SW480 (cell line): ENCODE measurements at regions not wholly inside any gene's neighbourhood (a gene's known extent, or its start where the extent isn't known, plus 50 kb on each side); places are given as distances from the start of the nearest gene placed in this dataset.
A peak's percentile ranks its signal among the peaks of the same experiment; 100 is the strongest.
"Not testable (repeated sequence)": the region's sequence is repeated elsewhere in the genome, so short reads cannot be mapped to it uniquely, and the experiment has no call there.

Experiments used
- DNase-seq: peaks from one replicate; pipeline ENCODE4 v3.0.0-alpha.2; 2016; ENCODE audit warnings: low spot score

DNA sequence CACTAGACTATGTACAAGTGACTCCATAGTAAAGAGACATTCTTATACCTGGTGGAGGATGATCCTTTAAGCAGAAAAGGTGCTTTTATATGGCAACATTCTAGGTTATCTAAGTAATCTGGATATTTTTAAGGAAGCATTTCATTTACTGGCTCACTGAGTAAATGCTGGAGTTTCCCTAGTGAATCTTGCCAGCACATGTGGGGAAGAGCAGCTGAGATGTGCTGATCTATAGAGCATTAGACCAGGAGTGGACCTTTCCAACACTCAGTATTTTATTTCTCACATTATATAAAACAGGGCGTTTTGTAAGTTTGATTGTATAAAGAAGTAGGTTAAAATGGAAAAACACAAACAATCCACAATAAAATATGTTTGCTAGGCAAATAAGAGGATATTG lies 478.5 kb downstream of the ATP23 start:
- DNase-seq = no peak

DNA sequence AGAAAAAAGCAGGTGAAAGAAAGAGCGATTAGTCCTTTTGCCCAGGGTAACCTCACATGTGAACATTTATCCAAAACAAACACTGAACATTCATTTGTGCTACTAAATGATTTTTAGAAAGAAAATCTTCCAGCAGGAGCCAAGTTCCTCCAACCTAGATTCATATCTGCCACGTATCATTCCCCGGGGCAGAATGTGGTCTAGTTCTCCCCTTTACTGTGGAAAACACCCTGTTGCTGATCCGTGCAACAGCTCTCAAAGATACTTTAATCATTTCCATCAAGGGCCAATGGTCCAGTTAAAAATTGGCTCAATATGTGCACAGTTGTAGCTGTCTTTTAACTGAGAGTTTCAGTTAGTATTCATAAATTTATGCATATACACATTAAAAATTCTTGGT lies 479.1 kb downstream of the ATP23 start:
- DNase-seq = no peak

DNA sequence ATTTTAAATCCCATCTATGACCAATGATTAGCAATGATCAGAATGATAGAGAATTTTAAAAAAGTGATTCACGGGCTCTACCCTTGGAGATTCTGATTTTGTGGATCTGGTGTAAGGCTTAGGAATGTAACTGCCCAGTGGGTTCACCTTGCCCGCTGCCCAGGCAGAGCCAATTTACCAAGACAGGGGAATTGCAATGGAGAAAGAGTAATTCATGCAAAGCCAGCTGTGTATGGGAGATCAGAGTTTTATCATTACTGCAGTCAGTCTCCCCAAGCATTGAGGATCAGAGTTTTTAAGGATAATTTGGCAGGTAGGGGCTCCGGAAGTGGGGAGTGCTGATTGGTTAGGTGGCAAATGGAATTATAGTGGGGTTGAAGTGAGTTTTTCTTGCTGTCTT lies 480.6 kb downstream of the ATP23 start:
- DNase-seq = no peak

DNA sequence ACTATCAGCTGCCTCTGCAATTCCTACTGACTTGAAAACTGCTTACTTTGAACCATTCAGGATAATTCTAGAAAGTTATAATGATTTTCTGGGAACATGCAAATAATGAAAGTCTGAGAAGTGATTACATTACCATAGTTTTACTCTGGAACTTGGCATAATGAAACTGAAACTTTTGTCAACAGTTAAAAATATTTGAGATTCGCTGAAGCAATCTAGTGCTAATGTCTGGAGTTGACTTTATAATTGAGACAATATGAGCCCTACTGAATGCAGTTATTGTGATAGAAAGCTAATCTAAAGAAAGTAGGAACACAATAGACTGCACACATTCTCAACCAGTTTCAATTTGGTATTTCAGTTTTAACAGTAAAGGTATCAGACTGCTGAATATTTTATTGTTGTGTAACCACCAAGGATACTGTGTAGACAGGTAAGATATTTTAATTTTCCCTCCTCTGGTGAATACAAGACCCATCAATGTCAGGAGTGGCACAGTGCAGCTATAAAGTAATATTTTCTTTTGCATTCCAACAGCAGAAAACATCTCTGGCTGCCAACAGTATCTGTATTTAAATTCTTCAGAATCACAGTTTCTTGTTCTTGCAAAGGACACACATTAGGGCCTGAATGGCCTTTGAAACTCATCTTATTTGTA lies 483.5 kb downstream of the ATP23 start:
- DNase-seq = no peak

DNA sequence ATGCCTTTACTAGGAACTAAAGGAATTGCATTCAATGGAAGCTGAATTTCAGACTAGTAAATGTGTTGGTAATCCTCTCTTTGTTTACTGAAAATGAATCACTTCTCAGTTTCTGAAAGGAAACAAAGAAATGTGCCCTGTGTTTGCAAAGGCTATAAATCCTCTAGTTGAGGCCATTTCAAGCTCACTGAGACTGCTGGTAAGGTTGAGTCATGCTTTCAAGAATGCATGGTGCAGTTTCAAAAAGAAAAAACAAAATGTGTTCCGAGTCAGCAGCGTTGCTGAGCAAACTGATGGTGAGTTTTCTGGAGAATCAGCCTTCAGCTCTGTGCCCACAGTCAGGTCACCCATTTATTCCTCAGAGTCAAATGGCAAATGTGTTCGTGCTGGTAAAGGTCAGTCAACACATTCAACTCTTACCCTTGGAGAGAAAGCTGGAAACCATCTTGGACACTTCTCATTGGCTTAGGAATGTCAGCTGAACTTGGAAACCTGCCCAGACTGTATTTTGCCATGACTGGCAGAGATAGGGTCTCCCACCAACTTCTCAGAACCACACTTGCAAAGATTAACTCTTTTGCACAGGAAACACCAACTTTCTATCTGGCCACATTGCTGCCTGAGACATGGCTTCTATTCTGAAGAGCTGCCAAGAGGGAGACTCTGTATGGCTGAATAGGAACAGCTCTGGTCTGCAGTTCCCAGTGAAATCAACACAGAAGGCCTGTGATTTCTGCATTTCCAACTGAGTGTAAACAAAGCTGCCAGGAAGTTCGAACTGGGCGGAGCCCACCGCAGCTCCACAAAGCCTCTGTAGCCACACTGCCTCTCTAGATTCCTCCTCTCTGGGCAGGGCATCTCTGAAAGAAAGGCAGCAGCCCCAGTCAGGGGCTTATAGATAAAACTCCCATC lies 484.4 kb downstream of the ATP23 start:
- peak; percentile 45 for DNase-seq

DNA sequence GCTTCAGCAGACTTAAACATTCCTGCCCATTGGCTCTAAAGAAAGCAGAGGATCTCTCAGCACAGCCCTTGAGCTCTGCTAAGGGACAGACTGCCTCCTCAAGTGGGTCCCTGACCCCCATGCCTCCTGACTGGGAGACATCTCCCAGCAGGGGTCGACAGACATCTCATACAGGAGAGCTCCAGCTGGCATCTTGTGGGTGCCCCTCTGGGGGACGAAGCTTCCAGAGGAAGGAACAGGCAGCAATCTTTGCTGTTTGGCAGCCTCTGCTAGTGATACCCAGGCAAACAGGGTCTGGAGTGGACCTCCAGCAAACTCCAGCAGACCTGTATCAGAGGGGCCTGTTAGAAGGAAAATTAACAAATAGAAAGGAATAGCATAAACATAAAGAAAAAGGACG lies 485.1 kb downstream of the ATP23 start:
- DNase-seq = not testable (repeated sequence)

DNA sequence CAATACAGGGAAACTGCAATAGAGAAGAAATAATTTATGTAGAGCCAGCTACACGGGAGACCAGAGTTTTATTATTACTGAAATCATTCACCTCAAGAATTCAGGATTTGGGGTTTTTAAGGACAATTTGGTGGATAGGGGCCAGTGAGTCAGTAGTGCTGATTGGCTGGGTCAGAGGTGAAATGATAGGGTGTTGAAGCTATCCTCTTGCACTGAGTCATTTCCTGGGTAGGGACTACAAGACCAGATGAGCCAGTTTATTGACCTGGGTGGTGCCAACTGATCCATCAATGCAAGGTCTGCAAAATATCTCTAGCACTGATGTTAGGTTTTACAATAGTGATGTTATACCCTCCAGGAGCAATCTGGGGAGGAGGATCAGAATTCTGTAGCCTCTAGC lies 486.3 kb downstream of the LRIG3 start:
- DNase-seq = no peak

DNA sequence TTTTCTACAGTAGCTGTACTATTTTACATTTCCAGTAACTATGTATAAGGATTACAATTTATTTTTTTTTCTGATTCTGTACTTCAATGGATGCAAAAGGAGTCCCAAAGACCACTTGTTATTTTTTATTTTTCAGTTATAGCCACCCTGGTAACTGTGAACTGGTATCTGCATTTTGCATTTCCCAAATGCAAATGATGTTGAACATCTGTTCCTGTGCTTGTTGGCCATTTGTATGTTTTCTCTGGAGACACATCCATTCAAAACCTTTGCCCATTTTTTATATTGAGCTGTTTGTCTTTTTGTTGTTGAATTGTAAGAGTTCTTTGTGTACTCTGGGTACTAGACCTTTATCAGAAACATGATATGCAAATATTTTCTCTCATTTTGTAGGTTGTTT lies 485.6 kb downstream of the LRIG3 start:
- no peak for DNase-seq

DNA sequence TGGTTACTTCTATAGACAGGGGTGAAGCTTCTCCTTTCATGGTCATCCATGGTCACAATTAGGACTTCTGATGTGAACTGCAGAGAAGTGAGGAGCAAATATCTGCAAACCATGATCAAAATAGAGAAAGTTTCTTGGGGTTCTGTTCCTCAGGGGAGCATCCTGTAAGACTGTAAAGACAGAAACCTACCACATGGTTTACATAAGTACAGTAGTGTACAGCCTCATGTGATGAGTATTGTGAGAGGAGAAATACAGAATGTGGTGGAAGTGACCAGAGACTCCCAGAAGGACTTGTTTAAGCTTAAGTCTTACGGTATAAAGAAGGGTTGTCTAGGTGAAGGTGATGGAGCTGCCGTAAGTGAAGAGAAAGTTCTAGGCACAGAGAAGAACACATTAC lies 484.7 kb downstream of the LRIG3 start:
- no peak for DNase-seq

DNA sequence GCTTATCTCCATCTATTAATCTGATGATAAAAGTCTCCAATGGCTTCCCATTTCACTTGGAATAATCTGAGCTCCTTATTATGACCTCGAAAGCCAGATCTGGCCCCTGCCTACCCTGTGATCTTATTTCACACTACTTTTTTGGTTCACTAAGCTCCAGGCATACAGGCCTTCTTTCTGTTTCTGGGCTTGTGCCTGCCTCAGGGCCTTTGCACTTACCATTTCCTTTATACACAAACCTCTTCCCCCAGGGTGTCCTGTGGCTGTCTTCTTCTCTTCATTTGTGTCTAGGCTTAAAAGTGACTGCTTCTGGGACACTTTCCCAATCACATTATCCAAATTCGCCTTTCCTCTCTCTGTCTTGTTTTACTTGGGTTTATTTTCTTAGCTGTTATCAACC lies 478.8 kb downstream of the LRIG3 start:
- no peak for DNase-seq

DNA sequence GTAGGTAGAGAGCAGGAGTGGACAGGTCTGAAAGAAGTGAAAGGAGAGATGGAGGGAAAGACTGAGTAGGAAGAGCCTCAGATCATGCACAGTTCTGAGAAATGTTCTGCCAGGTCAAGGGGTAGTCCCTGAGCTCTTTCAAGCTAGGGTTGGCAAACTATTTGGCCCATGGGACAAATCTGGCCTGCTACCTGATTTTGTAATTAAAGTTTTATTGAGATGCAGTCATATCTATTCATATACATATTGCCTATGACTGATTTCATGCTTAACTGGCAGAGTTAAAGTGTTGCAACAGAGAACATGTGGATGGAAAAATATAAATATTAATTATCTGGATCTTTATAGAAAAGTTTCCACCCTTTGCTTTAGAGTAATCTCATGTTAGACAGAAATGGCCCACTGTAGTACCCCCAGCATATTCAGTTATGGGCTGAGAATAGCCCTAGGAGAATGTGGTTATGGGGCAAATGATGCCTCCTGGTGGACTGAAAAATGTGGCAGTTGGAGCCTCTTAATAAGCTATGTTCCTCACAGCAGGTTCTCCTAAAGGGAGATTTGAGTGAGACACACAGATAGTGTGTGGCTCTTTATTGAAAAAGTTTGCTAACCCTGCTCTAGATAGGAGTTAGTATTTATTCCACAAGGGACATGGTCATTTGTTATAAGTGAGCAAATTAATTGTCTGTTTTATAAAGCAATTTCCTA lies 476.9 kb downstream of the LRIG3 start:
- no peak for DNase-seq

DNA sequence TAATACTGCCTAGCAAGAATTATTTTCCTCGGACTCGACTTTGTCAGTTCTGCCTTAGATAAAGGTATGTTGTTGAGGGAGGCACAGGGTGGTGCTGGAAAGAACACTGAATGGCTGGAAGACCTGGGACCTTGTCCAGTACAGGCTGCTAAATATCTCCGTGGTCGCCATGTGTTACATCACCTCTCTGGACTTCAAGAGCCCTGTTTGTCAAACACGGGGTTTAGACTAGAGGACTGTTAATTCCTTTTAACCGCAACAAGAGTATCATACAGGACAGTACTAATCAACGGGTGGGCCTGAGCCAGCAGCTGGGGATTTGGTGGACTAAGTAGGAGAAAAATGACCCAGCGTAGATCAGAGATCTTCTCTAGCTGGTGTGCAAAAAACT lies 476.3 kb downstream of the LRIG3 start:
- DNase-seq = no peak

DNA sequence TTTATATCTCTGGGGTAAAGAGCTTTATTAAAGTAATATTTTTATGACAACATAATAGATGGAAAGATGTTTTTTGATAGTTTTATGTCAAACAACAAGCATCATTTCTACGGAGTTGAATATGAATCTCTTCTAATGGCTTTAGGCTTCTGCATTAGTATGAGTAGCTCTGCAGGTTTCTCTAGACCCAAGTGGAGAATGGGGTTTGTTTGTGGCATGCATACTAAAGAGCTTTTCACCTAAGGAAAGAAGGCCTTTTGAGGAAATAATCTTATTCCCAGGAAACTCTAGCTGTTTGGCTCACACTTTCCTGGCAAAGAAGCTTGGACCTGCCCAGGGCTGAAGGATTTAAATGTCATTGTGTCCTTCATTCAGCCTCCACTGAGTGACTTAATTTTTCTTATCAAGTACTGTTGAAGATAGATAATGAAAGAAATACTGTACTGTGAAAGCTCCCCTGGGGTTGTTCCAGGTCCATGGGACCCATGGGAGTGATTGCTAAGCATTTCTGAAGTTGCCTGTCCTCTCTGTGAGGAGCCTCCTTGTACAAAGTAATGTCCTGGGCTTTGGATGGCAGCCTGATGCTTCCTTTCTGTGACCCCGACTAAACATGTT lies 469.3 kb downstream of the LRIG3 start:
- no peak for DNase-seq

DNA sequence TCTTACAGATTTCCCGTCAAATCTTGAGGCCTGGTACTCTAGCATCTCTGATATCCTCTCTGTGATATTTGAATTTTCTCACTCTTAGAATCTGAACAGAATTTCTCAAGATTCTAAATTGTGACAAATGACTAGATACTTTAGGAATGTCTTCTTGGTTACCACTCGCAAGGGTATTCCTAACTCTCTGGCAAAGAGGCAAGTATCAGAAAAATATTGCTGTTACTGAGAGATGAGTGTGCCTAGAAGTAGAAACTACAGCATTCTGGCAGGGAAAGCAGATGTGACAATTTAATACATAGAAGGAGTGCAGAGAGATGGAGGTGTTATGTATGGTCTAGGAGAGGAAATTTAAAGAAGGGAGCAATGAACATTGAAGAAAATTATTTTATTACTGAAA lies 467.8 kb downstream of the LRIG3 start:
- no peak for DNase-seq

DNA sequence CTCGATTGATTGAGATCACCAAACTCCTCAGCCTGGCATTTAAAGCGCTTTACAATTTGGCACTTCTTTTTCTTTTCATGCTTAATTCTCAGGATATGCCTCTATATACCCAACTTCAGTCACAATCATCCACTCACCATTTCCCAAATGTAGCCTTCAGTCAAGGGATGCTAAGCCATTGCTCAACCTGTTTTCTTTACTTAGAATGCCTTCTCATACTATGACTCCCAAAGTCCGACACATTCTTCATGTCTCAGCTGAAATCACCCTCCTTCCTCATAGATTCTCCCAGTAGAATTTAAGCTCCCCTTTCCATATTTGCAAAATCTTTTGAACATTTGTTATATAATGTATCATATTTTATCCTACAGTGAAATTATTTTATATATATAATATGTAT lies 467.0 kb downstream of the LRIG3 start:
- no peak for DNase-seq

DNA sequence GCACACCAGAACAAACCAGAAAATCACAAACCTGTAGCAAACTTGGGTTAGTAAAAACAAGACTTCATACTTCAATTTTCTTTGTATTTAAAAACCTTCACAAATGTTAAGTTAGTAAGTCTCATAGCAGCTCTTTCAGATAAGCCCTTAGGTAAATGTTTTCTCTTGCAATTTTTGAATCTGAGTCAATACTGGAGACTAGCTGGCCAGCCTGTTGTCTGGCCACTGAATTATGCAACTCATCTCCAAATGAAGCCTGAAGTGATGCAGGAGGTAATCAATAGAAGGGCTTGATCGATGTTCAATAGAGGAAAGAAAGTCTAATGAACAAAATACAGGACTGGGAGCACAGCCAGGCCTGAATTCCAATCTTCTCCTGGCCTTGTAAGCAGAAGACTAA lies 465.2 kb downstream of the LRIG3 start:
- no peak for DNase-seq

DNA sequence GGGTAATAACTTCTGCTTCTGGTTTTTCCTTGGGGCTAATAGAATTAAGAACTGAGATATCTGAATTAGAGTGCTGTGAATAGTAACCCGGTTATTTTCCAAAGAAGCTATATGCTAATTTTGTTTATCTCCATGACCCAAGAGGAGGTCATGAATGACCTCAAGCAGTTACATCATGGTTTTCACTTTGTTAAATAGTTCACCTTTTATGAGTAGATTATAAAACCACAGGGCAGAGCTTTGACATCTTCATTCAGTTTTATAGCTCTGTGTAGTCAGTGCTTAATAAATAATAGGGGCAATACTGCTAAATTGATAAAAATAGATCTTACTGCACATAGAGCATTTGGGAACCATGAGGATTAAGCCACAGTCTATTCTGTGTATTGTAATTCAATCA lies 462.2 kb downstream of the LRIG3 start:
- DNase-seq = no peak

DNA sequence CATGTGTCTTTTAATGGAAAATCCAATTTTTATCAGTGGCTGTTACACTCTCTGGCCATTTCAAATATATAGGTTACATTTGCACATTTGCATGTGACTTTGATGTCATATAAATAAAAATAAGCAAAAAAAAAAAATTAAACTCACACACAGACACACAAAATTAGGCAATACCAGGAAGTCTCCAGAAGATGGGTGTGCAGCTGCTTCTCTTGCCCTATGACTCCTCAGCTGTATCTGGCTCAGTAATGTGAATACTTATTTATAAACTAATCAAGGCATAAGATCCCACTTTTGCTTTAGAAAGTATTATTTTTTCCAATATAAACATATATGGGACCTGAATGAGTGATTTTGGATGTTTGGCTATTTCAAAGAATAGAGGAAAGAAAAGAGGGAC lies 461.1 kb downstream of the LRIG3 start:
- no peak for DNase-seq

DNA sequence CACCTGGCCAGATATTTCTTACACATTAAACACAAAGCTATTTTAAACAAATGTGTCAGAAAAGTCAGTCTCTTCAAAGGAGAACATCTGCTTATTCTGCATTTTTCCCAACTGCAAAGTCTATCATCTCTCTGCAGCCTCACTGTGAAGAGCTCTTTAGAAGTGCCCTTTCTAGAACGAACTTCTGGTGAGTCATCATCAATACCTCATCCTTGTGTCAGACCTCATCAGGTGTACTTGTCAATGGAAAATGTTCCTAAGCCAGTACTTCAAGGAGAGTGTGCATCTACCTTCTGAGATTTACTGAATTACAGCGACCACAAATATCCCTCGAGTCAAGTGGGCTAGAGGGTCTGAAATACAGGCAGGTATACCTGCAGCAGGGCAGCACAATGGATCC lies 457.3 kb downstream of the LRIG3 start:
- DNase-seq = no peak

DNA sequence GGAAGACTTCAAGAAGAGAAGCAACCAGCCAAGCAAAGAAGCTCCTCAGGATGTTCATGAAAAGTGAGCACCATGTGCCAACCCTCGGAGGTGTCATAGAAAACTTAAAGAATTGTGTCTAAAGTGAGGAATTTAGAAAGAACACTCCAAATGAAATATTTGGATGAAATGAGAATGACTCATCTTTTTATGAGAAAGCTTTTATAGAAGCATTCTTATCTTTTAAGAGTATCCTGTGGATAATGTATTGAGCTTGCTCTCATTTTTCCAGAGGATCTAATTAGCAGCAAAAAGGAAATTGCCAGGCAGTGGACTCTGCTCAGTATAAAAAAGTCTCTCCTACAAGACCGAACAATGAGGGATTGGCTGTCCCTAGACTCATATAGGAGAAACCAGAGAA lies 454.9 kb downstream of the LRIG3 start:
- DNase-seq = no peak

DNA sequence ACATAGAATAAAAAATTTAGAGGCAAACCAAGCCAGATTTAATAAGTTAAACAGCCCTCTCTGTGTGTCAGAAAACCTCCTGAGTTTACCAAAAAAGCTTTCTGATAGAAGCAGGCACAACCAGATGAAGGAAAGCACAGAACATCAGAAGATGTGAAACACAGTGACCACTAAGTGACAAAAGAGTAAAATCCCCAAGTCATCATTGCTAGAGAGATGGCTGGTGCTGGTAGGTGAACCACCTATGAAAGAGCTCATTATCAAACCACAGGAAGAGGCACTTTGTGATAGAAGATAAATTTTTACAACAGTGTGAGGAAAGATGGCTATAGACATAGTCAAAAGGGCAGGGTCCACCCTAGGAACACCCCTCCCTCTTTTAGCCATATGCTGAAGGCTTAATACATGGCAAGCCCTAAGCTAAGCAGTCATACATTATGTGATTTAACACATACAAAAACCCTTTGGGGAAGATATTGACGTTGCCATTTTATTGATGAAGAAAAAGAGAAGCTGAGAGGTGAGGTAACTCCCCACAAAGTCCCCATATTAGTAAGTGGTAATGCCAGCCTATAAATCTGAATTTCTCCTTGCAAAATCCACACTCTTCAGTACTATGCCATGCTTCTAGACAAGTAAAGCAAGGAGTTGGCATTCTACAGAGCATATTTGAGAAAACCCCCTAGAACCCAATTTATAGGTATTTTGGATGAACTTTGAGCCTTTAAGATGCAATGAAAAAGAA lies 449.9 kb downstream of the LRIG3 start:
- DNase-seq = no peak

DNA sequence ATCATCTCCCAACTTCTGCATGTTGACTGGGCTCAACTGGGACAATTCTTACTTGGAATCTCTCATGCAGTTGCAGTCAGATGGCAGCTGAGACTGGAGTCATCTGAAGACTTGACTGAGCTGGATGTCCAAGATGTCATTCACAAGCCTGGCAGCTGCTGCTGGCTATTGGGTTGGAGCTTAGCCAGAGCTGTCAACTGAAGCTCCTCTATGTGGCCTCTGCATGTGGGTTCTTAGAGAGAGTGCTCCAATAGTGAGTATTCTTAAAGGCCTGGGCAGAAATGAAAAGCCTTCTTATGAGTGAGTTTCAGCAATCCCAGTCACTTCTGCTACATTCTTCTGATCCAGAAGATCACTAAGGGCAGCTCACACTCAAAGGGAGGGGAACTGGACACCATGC lies 440.9 kb downstream of the LRIG3 start:
- no peak for DNase-seq
